ENCODE measurements at regions not wholly inside any gene's neighbourhood (a gene's known extent, or its start where the extent isn't known, plus 50 kb on each side); places are given as distances from the start of the nearest gene placed in this dataset.
"Not testable (repeated sequence)": the region's sequence is repeated elsewhere in the genome, so short reads cannot be mapped to it uniquely, and the experiment has no call there.

DNA sequence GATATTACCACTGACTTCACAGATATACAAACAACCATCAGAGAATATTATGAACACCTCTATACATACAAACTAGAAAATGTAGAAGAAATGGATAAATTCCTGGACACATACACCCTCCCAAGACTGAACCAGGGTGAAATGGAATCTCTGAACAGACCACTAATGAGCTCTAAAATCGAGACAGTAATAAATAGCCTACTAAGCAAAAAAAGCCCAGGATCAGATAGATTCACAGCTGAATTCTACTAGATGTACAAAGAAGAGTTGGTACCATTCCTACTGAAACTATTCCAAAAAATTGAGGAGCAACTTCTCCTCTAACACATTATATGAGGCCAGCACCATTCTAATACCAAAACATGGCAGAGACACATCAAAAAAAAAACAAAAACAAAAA, 837.7 kb downstream of the FSCB start:
- DNase-seq, result no peak

DNA sequence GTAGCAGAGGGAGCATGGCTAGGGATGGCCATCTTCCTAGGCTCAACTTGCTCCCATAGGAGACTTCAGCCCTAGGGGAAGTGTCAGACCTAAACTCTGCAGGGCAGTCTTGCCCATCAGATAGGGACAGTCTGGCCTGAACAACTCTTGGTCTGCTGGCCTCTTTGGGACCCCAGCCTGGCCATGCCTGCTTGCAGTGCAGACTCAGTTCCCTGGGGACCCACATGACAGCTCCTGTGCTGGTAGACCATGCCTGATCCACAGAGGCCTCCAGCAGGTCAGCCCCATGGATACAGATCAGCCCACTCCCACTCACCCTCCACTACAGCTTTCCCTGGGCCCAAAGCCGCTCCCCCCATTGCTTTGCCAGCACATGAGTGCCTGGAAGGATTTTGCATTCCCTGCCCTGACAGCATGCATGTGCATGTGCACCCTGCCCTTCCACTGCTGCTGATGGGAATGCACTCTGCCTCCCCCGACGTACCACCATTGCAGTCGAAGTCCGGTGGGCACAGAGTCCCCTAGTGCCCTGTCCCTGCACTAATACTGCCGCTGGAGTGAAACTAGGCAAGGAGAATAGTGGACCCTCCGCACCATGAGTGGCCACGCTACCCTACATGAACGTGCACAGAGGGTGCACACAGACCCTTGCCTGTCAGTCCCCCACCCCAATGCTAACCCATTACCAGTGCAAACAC, 841.4 kb downstream of the FSCB start:
- DNase-seq, result no peak

DNA sequence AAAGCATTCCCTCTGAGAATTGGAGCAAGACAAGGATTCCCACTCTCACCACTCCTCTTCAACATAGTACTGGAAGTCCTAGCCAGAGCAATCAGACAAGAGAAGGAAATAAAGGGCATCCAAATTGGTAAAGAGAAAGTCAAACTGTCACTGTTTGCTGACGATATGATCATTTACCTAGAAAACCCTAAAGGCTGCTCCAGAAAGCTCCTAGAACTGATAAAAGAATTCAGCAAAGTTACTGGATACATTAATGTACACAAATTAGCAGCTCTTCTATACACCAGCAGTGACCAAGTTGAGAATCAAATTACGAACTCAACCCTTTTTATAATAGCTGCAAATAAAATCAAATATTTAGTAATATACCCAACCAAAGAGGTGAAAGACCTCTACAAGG, 851.9 kb downstream of the FSCB start:
- DNase-seq, result not testable (repeated sequence)

DNA sequence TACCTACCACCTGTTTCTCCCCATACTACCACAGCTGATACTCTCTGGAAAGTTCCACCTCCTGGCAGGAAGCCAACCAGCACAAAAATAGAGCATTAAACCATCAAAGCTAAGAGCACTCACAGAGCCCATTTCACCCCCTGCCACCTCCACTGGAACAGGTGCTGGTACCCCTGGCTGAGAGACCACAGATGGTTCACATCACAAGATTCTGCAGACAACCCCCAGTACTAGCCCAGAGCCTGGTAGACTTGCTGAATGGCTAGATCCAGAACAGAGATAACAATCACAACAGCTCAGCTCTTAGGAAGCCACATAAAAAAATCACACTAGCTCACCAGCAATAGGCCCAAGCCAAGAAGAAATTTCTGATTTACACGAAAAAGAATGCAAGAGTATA, 855.2 kb downstream of the FSCB start:
- no peak for DNase-seq

DNA sequence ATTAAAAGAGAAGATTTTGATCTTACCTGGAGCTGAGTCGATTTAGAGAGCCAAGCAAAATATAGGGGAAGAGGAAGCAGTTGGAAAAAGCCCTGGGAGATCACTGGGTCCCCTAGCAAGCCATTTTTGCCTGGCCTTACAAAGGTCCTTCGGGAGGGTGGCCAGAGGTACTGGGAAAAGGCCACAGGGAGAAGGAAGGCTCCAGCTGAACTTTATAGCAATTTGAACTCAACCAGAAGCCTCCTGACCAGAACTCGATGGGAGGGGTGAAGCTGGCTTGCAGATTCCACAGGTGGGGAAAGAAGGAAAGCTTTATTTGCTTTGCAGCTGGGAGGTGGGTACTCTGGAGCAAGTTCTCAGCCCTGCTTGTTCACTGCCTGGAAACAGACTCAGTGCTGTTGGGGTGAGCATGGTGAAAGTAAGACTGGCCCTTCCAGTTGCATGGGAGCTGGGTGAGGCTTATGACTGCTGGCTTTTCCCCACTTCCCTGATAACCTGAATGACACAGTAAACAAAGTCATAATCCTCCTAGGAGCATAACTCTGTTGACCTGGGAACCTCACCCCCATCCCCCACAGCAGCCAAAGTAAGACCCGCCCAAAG, 855.8 kb downstream of the FSCB start:
- no peak for DNase-seq

DNA sequence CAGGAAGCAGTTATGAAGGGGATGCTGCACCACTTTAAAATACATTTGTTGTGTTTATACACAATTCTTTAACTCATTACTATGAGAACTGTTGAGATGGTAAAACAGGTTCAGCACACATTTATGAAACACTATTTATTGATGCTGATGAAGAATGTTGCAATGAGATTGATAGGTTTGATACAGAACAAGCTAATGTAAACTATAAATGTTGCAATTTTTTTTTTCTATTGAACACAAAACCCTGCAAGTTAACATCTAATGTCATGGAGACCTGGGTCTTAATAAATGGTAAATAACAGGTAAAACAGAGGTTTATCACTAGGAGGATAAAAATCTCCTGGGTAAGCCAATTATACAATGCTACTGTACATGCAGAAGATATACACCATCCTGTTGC, 857.6 kb downstream of the FSCB start:
- DNase-seq, result no peak

DNA sequence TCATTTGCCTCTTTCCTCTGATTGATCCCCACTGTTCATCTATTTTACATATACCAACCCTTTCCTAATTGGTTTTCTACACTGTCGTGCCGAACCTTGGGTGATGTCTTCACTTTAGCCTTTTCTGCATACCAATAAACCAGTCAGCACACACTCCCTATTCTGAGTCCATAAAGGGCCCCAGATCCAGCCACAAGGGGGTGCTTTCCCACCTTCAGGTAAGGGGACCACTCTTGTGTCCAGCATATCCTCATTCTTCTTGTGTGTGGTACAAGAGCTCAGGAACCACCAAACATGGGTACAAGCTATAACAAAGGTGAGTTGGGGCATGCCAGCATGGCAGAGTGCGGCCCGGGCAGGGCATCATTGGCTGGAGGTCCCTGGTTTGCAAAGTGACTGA, 859.8 kb downstream of the FSCB start:
- no peak for DNase-seq

DNA sequence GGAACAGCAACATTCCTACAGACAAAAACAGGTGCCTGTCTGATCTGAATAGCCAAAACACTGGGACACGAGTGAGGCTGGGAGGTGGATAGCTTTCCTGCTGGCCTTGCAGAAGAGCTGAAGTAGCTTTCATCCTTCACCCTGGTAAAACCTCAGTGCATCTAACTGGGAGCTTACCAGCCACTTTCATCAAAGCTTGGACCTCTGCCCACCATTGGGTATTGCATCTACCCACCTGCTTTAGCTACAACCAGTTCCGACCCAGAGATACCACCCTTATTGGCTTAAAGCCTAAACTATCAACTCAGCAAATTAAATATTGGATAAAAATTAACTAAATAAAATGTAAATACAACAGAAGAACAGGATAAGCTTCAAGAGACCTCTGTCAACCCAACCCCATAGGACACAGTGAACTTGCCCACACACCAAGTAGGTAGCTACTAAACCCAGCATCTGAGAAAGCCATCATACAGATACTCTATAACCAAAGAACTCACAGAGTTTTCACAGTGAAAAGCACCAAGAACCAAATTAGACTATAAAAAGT, 866.3 kb downstream of the FSCB start:
- no peak for DNase-seq

DNA sequence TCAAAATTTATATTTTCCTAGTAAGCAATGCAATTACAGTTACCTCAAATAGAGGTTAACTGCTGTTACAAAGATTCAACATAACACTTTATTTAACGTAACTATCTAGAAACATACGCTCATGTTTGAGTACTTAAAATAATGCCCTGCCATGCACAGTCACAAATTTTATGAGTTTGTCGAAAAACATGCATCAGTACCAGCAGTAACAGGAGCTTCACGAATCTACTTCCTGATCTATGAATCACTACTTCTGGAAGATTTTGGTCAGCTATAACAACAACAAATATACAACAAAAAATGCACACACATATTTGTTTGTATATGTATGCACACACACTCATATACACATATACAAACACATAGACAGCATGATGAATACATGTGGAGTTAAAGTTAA, 881.8 kb downstream of the FSCB start:
- DNase-seq, result no peak

DNA sequence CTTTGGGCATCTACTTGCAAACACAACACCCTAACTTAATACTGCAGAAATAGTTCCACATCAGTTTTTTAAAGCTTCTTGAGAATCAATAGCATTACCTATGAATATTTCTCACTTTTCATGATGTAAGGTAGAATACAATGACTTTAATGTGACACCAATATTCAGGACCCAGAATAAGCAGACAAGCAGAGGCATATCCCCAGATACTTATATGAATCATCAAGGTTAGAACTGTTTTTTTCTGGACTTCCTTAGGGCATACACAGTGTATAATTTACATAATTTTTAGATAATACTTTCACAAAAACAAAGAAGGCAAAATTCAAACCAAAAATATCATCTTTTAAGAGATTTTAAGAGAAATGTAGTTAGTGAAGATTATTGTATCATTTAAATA, 885.8 kb downstream of the FSCB start:
- no peak for DNase-seq

DNA sequence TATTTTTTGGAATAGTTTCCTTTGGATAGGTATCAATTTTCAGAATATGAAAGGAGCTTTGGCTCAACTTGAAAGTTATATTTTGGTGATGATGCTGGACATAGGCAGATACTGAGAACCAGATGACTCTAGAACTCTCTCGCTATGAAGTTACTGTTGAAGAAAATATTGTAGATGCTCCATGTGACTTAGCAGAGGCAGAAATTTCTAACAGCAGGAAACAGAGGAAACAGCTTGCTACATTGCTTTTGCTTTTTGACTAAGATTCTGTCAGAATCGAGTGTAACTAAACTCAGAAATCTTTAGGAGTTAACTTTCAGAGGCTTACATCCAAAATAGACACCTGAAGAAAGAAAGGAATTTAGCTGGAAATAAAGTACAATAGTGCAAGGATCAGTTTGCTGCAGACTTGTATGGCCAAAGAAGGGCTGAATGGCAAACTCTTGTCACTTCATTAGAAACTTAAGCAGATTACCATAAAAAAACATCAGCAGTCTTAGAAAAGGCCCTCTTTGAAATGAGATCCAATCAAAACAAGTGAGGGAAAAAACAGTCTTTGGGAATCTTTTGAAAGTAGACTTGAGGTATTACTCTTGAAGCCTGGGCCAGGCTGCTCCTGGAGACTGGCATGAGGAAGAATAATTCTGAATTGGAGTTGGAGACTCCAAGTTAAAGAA, 911.8 kb downstream of the FSCB start:
- DNase-seq, result no peak

DNA sequence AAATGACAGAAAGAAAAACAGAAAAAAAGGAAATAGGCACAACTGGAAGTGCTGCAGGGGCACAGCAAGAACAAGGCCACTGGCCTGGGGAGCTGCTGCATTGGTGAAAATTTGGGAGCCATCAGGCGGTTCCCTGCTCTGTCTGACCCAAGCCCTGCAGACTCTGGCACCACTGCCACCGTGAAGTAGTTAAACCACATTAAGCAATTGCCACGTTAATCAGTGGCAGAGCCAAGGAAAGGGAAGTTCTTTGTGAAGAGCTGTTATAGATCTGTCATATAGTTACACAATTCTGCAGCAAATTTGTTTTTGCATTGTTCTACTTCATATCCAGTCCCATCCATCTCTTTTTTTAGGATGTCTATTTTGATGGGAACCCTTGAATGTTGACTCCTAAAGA, 915.3 kb downstream of the FSCB start:
- no peak for DNase-seq

DNA sequence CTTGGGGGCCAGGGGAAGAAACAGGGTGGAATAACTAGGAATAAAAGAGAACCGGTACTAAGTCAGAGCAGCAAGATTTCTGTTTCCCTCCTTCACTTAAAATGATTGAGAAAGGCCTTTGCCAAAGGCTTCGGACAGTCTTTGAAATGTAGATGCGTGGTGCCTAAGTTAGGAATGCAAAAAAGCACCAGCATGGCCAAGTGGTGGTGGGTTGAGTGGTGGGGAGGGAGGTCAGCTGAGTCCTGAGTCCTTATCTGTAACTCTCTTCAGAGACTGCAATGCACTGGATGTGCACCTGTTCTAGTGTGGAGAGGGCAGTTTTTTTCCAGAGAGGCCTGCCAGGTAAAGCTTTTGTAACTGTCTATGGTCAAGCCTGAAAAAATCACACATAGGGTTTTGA, 919.9 kb downstream of the FSCB start:
- no peak for DNase-seq

DNA sequence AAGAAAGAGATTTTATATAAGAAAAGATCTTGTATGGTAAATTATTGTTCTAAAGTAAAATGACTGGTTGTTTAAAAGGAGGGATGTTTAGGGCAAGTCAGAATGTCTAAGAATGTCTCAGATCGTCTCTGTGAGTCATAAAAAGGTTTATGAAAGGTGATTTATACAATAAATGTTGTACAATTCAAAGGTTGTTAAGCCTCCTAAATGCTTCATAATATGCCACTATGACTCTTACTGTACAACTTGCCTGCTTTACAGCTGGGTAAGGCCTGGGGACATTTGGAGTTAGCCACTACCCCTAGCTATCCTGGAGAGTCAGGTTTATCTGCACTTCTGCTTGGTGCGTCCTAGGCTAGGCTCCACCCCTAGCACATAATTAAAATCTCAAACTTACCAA, 927.4 kb downstream of the FSCB start:
- DNase-seq, result no peak

DNA sequence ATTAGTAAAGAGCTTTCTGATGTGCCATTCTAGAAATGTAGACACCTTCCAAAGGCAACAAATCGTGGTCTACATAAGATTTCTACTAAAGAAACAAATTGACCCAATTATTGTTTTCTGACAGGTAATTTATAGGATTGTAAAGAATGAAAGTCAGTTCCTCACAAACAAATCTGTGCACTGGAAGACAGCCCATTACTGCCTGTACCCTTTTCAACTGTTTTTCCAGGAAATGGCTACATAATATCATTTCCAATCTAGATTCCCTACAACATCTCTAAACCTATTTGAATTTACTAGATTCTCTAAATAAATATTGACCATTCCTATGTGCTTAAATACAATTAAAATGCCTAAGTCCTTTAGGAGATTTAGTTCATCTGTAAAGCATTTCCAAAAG, 939.1 kb downstream of the FSCB start:
- DNase-seq, result no peak

DNA sequence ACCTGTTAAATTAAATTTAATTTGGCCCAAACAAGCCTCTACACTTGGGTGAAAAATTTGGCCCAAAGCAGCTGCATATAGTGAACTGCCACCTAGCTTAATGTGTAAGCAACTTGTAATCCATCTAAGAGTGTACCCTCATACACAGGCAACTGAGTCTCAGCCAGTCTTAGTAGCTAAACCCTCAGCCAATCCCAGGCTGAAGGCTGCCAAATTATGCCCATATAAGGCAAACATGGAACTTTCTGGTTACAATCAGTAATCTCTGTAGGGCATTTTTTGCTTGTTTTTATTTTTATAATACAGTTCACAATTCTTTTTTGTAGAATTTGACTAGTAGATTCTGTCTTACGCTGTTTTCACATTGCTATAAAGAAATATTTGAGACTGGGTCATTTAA, 958.7 kb downstream of the FSCB start:
- no peak for DNase-seq

DNA sequence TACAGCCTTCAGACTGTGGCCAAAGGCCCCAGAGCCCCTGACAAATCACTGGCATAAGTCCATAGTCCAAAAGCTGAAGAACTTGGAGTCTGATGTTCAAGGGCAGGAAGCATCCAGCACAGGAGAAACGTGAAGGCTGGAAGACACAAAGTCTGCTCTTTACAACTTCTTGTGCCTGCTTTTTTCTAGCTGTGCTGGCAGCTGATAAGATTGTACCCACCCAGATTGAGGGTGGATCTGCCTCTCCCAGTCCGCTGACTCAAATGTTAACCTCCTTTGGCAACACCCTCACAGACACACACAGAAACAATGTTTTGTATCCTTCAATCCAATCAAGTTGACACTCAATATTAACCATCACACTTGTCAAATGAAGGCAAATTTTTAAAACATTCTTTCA, 959.5 kb downstream of the FSCB start:
- DNase-seq, result not testable (repeated sequence)

DNA sequence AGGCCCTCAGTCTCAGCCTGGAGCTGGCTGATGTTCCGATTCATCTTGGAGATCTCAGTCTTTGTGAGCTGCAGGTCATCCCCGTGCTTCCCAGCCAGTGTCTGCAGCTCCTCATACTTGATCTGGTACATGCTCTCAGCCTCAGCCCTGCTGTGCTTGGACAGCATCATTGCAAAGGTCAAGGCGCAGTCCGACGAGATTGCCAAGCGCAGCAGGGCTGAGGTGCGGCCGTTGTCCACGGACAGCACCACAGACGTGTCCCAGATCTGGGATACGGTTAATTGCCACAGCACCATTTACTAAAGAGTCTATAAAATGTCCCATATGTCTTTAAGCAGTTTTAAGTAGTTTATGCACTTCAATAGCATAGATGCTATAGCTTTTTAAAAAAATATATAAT, 965.7 kb downstream of the FSCB start:
- no peak for DNase-seq

DNA sequence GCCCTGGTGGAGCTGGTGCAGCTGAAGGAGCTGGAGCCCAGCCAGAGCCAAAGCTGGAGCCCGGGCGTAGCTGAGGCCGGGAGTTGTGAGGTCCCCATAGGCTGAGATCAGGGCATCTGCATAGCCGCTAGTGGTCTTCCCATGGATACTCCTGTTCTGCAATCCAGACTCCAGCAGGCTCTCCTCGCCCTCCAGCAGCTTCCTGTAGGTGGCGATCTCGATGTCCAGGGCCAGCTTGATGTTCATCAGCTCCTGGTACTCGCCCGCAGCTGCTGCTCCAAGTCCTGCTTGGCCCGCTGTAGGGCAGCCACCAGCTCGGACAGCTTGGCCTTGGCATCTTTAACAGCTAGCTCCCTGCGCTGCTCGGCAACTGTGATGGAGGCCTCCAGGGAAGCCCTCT, 966.1 kb downstream of the FSCB start:
- no peak for DNase-seq

DNA sequence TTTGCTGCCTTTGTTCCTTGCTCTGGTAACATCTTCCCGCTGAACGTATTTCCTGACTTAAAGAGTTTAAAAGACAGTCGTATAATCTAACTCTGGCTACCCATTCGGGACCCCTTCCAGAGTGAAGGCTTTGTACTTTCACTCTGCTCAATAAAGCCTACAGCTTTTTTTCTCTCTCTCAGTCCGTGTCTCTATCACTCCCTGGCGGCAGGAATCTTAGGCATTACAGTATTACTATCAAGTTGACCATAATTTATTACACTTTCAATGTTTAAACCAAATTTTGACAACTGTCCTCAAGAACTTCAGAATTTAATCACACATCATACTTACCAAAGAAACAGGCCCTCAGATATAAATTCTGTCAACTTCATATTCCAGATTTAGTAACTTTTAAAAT, 967.9 kb downstream of the FSCB start:
- DNase-seq, result no peak

DNA sequence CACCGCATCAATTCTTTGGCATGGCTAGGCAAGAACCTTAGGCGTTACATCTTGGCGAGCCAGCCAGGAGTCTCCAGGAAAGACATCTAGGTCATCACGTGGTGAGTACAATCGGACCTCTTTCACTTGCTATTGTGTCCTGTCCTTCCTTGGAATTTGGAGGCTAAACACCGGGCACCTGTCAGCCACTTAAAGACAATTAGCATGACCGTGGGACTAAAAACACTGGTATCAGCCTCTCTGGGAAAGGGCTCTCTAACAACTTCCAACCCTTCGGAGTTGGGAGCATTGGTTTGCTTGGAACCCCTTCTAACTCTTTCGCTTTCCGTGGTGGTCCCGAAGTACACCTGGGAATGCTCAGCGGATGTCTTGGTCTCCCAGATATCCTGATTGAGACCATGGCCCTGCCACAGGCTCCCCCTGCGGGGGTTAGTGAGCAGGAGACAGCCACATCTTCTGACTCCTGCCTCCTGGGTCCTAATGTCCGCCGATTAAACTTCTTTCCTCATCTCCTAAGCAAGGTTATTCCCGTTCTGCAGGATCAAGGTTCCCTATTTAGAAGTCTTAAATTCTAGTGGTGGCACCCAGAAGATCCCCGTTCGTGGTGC, 971.7 kb downstream of the FSCB start:
- no peak for DNase-seq

DNA sequence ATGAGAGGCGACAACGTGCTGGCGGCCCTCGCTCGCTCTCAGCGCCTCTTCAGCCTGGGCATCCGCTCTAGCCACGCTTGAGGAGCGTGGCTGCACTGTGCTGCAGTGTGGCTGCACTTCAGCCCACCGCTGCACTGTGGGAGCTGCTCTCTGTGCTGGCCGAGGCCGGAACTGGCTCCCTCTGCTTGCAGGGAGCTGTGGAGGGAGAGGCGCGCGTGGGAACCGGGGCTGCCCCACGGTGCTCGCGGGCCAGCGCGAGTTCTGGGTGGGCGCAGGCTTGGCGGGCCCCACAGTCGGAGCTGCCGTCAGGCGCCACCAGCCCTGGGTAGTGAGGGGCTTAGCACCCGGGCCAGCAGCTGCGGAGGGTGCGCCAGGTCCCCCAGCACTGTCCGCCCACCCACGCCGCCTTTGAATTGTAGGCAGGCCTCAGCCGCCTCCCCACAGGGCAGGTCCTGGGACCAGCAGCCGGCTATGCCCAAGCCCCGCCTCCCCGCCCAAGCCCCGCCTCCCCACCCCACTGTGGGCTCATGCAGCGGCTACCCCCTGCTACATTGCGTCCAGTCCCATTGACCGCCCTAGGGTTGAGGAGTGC, 974.2 kb downstream of the FSCB start:
- DNase-seq, result no peak

DNA sequence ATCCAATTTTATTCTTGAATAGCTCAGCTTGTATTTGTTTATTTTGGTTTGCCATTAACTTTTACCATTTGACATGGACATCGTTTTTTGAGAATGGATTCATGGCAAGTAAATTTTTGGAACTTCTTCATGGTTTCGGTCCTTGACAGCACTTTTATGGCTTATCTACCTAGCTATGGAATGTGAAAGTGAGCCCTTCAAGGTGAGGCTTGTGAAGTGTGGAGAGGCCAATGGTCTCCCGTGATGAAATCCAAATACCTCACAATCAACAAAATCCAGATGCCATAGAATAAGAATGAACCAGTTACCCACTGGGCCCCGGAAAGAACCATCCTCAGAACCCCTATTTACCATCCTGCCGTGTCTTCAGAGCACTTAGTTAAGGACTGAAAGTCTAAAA, 978.8 kb downstream of the FSCB start:
- DNase-seq, result no peak

DNA sequence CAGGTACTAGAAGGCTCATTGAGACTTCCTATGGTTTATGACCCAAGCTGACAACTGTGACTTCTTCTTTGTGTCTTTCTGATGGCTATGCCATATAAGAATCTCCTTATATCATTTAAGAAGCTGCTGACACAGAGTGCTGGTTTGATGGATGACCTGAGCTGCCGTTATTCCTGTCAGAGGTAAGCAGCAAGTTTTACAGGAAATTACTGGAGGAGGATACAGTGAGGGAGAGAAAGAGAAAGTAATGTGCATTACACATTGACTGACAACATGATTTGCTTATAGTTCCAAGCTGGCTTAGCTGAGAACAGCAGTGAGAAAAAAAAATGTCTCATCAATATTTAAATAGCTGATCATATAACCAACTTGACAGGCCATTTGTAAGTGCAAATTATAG, 981.4 kb downstream of the FSCB start:
- DNase-seq, result no peak

Measured in CD4-positive, alpha-beta T cell treated with Interleukin-12 subunit alpha and Interleukin-12 subunit beta, for 1 hour (primary cell).